ENCODE measurements at regions not wholly inside any gene's neighbourhood (a gene's known extent, or its start where the extent isn't known, plus 50 kb on each side); places are given as distances from the start of the nearest gene placed in this dataset.

DNA sequence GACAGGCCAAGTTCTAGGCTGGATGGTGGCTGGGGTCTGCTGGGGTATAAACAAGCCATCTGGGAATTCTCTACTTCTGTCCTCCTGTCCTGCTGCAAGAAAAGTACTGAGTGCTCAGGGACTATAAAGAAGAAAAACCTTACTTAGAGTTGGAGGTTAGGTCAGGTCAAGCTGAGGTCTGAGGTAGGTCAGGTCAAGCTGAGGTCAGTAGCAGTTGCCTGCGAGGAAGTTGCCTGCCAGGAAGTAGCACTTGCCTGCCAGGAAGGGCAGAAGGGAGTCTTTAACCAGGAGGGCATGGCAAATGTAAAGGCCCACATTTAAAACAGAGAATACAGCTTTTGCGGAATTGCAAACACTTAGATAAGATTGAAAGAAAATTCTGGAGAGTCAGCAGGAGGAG lies 51.3 kb upstream of the PRLR start:
- TF ChIP-seq, protein P1, sequence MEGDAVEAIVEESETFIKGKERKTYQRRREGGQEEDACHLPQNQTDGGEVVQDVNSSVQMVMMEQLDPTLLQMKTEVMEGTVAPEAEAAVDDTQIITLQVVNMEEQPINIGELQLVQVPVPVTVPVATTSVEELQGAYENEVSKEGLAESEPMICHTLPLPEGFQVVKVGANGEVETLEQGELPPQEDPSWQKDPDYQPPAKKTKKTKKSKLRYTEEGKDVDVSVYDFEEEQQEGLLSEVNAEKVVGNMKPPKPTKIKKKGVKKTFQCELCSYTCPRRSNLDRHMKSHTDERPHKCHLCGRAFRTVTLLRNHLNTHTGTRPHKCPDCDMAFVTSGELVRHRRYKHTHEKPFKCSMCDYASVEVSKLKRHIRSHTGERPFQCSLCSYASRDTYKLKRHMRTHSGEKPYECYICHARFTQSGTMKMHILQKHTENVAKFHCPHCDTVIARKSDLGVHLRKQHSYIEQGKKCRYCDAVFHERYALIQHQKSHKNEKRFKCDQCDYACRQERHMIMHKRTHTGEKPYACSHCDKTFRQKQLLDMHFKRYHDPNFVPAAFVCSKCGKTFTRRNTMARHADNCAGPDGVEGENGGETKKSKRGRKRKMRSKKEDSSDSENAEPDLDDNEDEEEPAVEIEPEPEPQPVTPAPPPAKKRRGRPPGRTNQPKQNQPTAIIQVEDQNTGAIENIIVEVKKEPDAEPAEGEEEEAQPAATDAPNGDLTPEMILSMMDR (IDR thresholded peaks at IDR 0.05): no peak
- no peak for TF ChIP-seq POLR2A (IDR thresholded peaks at IDR 0.05)
